Coronary artery (tissue), 2 donors: ENCODE measurements at regions not wholly inside any gene's neighbourhood (a gene's known extent, or its start where the extent isn't known, plus 50 kb on each side); places are given as distances from the start of the nearest gene placed in this dataset.

ENCODE experiments used
- DNase-seq: peaks from one replicate; pipeline ENCODE4 v3.0.0-alpha.2; 2017; ENCODE audit warnings: low spot score
- H3K27ac ChIP-seq, 2 donors: fragments of 200-600 bp; sonication (generic); one replicate each; pipeline ENCODE4 v1.5.1; 2016 to 2019
- H3K4me3 ChIP-seq: fragments of 200-600 bp; sonication (generic); 2 replicates; pipeline ENCODE4 v1.5.1; 2016; ENCODE audit warnings: mild to moderate bottlenecking, moderate library complexity
- TF ChIP-seq, protein P1 (sequence below): fragments of 200-600 bp; sonication (generic); IDR thresholded peaks from one replicate; pipeline ENCODE4 v1.5.1; 2019; ENCODE audit warnings: antibody characterized with exemption

DNA sequence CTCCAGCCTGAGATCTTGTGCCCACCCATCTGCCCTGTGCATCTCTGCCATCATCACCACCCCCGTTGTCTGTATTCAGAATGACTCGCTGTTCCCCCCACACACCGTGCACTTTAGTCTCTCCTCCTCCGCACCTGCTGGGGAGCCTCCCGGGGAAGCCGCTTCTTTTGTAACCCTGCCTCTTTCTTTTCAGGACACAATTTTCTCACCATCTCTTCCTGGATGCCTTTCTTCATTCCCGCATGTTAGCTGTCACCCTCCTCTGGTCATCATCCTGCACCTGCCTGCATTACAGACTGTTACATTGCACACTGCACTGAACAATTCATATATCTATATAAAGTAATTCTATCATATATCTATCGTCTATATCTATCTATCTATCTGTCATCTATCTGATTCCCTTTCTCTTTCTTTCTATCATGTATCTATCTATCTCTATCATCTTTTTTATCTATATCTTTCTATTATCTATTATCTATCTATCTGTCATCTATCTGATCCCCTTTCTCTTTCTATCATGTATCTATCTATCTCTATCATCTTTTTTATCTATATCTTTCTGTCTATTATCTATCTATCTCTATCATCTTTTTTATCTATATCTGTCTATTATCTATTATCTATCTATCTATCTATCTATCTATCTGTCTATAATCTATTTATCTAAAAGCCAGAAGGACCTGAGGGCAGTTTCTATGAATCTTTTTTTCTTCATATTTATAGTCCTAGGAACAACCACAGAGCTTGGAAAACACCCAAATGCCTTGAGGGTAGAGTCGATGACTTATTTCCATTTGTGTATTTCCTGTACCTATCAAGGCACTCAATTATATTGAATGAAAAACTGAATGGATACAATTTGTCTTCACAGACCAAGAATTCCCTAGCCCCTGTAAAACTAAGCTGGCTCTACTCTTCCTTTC, 642.5 kb downstream of the ACTR3B start:
- Histone ChIP-seq H3K27ac (no peak overlapping the region), H3K4me3 (no peak overlapping the region)
- TF ChIP-seq, protein P1, sequence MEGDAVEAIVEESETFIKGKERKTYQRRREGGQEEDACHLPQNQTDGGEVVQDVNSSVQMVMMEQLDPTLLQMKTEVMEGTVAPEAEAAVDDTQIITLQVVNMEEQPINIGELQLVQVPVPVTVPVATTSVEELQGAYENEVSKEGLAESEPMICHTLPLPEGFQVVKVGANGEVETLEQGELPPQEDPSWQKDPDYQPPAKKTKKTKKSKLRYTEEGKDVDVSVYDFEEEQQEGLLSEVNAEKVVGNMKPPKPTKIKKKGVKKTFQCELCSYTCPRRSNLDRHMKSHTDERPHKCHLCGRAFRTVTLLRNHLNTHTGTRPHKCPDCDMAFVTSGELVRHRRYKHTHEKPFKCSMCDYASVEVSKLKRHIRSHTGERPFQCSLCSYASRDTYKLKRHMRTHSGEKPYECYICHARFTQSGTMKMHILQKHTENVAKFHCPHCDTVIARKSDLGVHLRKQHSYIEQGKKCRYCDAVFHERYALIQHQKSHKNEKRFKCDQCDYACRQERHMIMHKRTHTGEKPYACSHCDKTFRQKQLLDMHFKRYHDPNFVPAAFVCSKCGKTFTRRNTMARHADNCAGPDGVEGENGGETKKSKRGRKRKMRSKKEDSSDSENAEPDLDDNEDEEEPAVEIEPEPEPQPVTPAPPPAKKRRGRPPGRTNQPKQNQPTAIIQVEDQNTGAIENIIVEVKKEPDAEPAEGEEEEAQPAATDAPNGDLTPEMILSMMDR: no peak
- DNase-seq: no peak

DNA sequence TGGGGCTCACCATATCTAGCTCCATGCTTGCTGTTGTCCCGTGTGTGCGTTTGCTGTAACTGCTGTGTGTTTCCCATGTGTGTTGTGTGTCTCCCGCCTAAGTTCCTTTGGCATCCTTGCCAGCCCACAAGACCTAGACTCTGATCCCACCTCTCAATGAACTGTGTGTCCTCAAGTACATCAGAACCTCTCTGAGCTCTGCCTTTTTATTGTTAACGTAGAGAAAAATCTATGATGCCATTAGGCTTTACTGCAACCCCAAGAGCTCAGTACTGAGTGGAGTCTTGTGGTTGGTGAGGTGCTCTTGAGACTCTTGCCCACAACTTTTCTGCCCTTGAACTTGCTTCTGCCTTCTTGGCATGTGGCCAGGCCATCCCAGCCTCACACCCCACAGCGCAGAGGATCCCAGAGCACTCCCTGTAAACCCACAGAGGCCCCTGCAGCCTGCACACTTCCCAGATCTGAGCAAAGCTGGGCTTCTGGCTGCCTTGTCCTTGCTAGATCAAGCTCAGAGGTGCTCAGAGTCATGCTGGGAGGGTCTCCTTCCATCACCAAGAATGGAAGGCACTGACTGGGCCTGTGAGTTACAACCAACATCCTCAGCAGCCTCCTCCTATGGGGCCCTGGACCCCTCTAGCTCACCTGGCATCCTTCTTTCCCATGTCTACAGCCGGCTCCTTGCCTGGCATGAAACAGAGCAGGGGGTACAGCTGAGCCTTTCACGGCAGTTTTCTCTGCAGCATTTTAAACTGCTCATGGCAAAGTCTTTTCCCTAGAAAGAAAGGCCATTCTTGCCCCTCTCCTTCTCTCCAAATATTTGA, 643.4 kb downstream of the ACTR3B start:
- H3K4me3 ChIP-seq: no peak overlapping the region
- DNase-seq: no peak
- TF ChIP-seq, protein P1: no peak
- H3K27ac ChIP-seq: no peak overlapping the region

DNA sequence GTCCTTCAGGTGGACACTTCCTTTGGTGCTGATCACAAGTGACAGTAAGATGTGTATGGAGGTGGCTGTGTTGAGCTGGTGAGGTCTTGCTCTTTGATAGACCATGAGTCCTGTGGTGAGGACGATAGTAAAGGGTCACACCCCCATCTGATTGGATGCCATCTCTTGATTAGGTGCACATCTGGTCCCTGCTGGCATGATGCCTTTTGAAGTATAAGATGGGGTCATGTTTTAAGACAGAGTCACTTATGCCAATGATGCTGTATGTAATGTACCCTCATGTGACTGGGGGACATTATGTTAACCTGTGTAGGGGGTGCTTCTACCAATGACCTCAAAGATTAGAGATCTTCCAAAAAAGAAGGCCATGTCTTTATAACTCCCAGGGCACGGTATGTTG, 644.6 kb downstream of the ACTR3B start:
- TF ChIP-seq, protein P1: no peak
- Histone ChIP-seq H3K4me3 (no peak overlapping the region), H3K27ac (no peak overlapping the region)
- no peak for DNase-seq

DNA sequence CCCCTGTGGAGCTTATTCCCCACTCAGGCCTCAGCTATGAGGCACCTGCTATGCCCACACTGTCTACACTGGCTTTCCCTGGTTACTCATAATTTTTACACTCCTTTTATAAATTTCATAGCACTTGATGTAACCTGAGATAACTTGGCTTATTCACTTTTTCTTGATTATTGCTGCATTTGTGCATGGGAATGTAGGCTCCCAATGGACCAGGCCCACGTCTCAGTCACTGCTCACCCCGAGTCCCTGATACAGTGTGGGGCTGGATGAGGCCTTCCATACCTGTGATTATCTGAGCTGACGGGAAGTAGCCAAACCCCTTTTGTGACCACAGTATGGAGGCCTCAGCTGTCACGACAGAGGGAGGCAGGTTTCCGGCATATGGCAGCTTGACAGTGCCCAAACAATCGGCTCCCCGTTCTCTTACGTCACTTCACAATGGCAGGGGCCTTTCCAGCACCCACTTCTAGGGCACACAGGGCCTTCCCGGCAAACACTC, 645.3 kb downstream of the ACTR3B start:
- no peak overlapping the region for H3K27ac ChIP-seq

DNA sequence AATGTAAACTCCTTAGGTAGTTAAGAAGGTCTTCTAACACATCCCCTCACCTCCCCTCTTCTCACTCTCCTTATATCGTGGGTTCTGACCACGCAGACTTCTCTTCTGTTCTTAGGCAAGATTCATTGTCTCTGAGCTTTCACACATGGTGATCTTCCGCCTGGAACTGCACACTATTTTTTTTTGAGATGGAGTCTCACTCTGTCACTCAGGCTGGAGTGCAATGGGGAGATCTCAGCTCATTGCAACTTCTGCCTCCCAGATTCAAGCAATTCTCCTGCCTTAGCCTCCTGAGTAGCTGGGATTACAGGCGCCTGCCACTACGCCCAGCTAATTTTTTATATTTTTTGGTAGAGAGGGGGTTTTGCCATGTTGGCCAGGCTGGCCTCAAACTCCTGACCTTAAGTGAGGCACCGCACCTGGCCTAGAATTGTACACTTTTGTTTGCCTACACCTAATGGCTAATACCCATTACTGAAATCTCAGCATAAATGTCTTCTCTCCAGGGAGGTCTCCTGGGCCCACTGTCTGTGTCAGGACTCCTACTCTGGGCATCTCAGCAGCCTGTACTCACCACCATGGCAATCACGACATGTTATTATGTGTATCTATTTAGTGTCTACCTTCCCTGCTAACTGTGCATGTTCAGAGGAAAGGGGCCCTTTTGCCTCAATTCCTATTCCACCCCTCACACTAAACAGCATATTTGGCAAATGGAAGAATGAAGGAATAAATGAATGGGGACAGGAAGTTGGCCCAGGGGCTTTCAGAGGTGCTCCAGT, 646.3 kb upstream of the DPP6 start:
- H3K27ac ChIP-seq: no peak overlapping the region
- TF ChIP-seq, protein P1: no peak
- no peak for DNase-seq
- H3K4me3 ChIP-seq: no peak overlapping the region

More for the DNA sequence above, 645.3 kb downstream of the ACTR3B start:
- no peak for DNase-seq
- TF ChIP-seq, protein P1: no peak
- H3K4me3 ChIP-seq: no peak overlapping the region

DNA sequence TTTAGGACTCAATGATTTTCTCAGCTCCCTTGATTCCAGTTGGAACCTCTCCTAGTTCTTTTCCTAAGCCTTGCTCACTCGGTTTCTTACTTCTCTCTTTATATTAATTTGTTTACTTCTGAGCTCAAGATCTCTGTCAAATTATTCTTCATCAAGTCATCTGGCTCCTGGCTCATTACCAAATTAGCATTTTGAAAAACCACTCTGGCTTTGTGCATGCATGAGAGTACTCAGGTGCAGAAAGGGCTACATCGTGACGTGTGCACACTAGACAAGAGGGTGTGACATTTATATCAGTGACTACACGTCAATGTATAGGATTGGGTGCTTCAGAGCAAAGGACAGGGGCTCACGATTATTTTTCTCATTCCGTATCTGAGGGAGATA, 645.7 kb upstream of the DPP6 start:
- TF ChIP-seq, protein P1: no peak
- DNase-seq: no peak

More for the DNA sequence above, 645.7 kb upstream of the DPP6 start:
- Histone ChIP-seq H3K27ac (no peak overlapping the region), H3K4me3 (no peak overlapping the region)
